SU-DHL-6 (cell line): ENCODE measurements at regions not wholly inside any gene's neighbourhood (a gene's known extent, or its start where the extent isn't known, plus 50 kb on each side); places are given as distances from the start of the nearest gene placed in this dataset.

Experiments
- CTCF ChIP-seq: fragments of 200-600 bp; sonication (generic); IDR thresholded peaks from one replicate; pipeline ENCODE4 v1.5.1; 2017; ENCODE audit warnings: antibody characterized with exemption, mild to moderate bottlenecking, low read length, moderate library complexity; ENCODE audit not compliant: insufficient read depth, poor library complexity, severe bottlenecking
- EZH2phosphoT487 ChIP-seq: fragments of 200-600 bp; sonication (generic), shearing (Covaris generic); conservative IDR thresholded peaks from 2 replicates; pipeline ENCODE4 v1.6.1; 2018; ENCODE audit warnings: mild to moderate bottlenecking, antibody characterized with exemption, low read length, moderate library complexity, mixed read lengths

GRCh38 chr2:131646669-131647297 is 119.1 kb downstream of the CCDC74A start:
- TF ChIP-seq CTCF (no peak), EZH2phosphoT487 (no peak)
